H1 (cell line): ENCODE measurements at regions not wholly inside any gene's neighbourhood (a gene's known extent, or its start where the extent isn't known, plus 50 kb on each side); places are given as distances from the start of the nearest gene placed in this dataset.

Source experiments
- RNF2 ChIP-seq: fragments of 200-900, 300-1000 bp; sonication (generic); IDR thresholded peaks from 2 replicates; pipeline ENCODE4 v1.7.1; 2016; ENCODE audit warnings: borderline replicate concordance, low read depth, mild to moderate bottlenecking, antibody characterized with exemption, low read length; ENCODE audit not compliant: poor library complexity, severe bottlenecking; ENCODE audit errors: missing control alignments
- SUZ12 ChIP-seq: fragments of 200-600 bp; sonication (generic); IDR thresholded peaks from 2 replicates; pipeline ENCODE4 v1.6.1; 2012; ENCODE audit warnings: mild to moderate bottlenecking, inconsistent platforms, low read length, moderate library complexity, mixed read lengths
- TF ChIP-seq, protein P1 (sequence below): IDR thresholded peaks from 2 replicates; pipeline ENCODE4 v1.6.1; 2012; ENCODE audit warnings: inconsistent platforms

DNA sequence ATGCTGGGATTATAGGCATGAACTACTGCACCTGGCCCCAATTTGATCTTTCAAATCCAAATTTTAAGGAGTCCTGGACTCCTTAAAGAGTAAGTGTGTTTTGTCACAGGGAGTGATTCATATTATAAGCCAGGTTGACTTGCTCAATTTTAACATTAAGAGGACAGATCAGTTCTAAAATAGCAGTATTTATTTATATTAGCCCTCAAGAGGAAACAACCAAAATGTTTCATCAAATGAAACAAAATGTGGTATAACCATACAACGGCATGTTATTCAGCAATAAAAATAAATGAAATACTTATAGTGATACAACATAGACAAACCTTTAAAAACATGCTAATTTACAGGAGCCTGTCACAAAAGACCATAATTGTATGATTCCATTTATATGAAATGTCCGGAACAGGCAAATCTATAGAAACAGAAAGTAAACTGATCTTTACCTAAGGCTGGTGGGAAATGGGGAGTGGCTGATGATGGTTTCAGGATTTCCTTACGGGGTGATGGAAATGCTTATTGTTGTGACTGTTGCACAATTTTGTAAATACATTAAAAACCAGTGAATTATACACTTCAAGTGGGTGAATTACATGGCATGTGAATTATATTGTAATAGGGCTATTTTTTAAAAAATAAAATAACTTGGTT, 637.4 kb downstream of the MMUT start (continued):
- TF ChIP-seq SUZ12 (no peak), RNF2 (no peak)
- TF ChIP-seq, protein P1, sequence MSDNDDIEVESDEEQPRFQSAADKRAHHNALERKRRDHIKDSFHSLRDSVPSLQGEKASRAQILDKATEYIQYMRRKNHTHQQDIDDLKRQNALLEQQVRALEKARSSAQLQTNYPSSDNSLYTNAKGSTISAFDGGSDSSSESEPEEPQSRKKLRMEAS = no peak
